ENCODE measurements at regions not wholly inside any gene's neighbourhood (a gene's known extent, or its start where the extent isn't known, plus 50 kb on each side); places are given as distances from the start of the nearest gene placed in this dataset.

- no peak for FAIRE-seq
Measured at GRCh38 chr2:64392529-64392928, 61.4 kb upstream of the LGALSL start.

DNA sequence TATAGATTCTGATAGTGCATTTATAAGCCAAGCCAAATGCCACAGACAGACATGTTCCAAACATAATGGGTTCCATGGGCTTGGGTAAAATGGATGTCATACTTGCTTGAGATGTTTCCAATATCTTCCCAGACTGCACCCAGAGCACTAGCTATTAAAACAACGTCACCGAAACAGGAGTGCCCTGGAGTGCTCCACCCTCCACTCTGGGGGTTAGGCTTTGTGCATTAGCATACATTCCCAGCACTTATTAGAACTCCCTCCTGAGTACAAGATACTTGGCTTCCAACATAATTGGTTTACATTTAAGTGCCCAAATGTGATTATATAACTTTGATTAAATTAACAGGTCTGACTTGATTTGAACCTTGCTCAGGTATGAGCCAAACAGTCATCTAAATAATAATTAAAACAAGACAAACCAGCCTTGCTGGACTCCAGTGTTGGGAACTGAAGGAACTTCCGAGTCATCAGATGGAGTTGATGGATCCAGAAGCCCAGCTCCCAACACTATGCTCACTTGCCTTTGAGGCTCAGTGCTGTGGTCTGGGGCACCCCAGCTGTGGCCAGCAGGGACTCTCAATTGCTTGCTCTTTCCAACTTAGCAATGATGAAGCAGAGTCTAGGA is 60.5 kb upstream of the LGALSL start:
- FAIRE-seq (no peak), DNase-seq (ENCODE audit: extremely low spot score, insufficient read length, low read depth) (no peak)

More at GRCh38 chr2:64392529-64392928, 61.4 kb upstream of the LGALSL start:
- no peak for DNase-seq (ENCODE audit: extremely low spot score, insufficient read length, low read depth)

DNA sequence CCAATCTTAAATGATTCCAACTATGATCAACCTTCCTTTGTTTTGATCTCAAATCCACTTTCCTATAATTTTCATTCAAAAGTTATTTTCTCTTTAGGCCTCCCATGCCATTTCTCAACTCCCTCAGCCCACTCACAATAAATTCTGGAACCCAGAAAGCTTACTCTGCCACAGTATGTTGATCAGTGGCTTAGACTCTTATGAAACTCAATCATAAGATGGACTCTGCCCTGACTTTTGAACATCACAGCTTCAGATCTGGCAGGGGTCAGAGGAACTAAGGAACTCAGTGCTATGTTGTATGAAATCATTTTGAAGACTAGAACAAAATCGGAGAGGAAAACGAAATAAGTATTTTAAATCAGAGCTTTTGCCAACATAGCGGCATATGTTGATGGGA is 59.8 kb upstream of the LGALSL start:
- DNase-seq (ENCODE audit: extremely low spot score, insufficient read length, low read depth) (no peak), FAIRE-seq (no peak)

DNA sequence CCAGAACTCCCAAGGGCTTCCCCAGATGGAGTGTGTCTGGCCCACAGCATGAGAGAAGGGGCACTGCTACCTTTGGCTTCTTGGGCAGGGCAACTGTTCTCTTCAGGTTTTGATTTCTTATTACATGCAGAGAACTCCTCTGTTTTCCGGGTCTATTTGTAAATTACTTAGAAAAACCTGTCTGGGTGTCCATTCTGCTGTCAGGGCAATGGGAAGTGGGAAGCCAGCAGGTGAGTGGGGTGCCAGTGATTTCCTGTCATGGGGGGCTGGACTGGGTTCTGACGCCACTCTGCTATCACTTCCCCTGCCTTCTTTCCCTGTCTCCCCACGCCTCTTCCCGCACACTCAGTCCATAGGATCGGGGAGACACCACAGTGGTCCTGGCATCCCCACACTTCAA is 58.0 kb upstream of the LGALSL start:
- no peak for DNase-seq (ENCODE audit: extremely low spot score, insufficient read length, low read depth)
- no peak for FAIRE-seq

DNA sequence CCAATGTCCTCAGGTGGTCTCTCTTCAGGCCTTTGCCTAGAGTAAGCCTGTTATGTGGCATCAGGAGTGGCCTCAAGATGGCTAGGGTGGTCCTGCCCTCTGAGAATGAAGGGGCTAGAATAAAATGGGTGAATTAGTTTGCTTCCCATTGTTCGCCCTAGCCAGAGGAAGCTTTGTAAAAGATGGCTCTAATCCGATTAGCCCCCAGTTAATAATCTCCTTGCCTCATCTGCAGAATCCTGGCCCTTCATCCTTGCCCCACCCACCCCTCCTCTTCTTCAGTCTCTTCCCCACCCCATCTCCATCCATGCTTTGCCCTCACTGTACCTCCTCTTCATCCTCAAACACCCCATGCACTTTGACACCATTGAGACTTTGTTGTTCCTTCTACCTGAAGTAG is 57.4 kb upstream of the LGALSL start:
- no peak for FAIRE-seq
- no peak for DNase-seq (ENCODE audit: extremely low spot score, insufficient read length, low read depth)

DNA sequence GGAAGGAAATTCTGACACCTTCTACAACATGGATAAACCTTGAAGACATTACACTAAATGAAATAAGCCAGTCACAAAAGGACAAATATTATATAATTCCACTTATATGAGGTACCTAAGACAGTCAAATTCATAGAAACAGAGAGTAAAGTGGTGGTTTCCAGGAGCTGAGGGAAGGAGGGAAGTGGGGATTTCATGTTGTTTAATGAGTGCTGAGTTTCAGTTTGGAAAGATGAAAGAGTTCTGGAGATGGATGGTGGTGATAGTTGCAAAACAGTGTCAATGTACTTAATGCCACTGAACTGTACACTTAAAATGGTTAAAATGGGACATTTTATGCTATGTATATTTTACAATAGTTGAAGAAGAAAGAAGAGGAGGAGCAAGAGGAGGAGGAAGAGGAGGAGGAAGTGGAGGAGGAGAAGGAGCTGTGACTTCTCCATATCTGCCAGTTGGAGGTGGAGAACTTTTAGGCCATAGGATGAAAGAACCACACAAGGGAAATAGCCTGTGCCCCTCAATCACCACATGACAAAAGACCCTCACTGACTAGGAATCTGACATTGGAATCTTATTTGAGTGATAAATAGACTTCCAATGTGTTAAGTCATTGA is 55.3 kb upstream of the LGALSL start:
- no peak for FAIRE-seq

GRCh38 chr2:64399521-64399920 is 54.4 kb upstream of the LGALSL start:
- no peak for FAIRE-seq
- no peak for DNase-seq (ENCODE audit: extremely low spot score, insufficient read length, low read depth)

More for the DNA sequence above, 55.3 kb upstream of the LGALSL start:
- DNase-seq (ENCODE audit: extremely low spot score, insufficient read length, low read depth) = no peak

DNA sequence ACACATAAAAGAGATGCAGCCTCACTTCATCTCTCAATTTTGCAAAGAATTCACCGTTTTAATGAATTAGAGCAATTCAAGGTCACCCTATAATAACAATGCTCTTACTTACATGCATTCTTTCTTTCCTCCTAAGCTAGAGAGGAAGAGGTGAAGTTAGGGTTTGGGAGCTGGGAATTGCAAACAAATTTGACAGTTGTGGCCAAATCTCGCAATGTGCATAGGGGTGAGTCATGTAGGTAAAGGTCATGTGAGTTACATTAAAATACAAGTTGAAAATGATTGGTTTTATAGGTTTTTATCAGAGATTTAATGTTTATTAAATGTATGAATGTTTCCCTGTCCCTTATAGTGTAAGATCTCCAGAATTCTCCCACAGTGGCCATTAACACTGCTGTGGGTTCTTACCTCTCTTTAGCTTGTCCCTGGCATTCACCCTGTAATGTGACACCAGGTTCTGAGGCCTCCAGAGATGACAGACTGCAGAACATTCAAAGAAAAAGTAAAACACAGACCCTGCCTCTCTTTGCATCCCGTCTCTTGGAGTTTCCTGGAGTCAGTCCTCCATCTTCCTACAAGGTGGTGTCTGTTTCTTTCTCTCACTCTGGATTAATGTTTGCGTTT is 53.7 kb upstream of the LGALSL start:
- DNase-seq (ENCODE audit: extremely low spot score, insufficient read length, low read depth) = no peak
- no peak for FAIRE-seq

DNA sequence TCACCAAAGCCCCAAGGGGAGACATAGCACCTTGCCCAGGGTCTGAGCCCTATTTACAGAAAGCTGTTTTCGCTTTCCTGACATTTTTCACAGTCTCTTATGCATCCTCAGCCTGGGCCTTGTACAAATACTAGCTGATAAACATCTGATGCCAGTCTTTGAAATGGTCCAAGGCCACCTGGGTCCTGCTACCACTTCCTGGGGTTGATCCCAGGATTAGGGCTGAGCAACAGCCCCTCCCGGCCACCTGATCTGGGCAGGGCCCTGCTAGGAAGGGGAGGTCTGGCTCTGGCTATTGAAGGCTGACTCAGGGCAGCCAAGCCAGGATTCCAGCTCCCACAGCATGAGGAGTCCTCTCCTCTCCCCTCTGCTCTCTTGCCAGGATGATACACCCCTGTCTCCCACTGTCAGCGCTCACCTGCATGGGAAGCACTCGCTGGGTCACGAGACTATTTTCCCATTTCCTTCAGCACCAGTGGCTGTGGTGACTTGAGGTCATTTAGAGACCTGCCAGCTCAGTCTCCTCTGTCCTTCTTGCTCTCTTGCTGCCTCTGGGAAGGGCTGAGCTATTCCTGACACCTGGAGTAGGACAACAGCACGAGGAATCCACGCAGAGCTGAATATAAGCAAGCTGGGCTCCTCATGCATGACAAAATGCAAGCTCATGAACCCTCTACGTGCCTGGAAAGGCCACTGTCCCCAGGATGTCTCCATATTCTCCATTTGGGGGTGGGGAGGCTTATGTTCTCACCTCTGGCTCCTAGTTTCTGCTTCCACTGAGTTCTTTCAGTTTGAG is 53.0 kb upstream of the LGALSL start:
- DNase-seq (ENCODE audit: extremely low spot score, insufficient read length, low read depth) = no peak

GRCh38 chr2:64401529-64401880 is 52.5 kb upstream of the LGALSL start:
- FAIRE-seq = no peak
- no peak for DNase-seq (ENCODE audit: extremely low spot score, insufficient read length, low read depth)

More for the DNA sequence above, 53.0 kb upstream of the LGALSL start:
- no peak for FAIRE-seq

DNA sequence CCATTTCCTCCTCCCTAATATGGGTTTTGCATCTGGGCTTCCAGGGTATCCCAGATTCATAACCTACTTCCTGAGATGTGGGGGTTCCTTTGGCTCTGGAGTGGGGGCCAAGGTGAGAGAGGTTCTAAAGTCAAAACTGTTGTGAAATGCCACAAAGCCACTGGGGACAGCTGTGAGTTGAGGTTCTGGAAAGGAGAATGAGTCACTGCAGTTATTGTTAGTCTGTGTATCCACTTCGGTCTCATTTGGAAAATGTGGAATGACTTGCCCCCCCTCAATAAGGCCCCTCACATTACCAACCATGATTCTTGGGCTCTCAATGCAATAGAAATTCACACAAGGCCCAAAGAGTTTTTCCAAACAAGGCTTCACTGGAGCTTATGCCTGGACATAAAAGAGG is 51.1 kb upstream of the LGALSL start:
- FAIRE-seq (no peak), DNase-seq (ENCODE audit: extremely low spot score, insufficient read length, low read depth) (no peak)

DNA sequence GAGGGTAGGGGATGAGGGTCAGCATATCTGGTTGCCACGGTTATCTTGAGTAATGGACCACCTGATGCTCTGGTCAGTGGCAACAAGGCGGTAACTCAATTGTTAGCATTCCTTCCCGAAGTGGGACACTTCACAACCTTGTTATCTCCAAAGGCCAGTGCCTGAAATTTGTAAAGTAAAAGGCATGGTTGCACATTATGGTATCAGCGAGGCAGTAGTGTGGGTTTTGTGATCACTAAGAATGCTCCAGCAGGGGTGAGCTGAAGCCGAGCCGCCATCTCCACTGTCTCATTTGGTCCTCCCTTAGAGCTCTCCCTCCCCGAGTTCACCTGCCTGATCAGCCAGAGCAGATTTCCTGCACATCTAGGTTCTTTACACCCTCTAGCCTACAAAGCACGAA is 50.5 kb upstream of the LGALSL start:
- FAIRE-seq (no peak), DNase-seq (ENCODE audit: extremely low spot score, insufficient read length, low read depth) (no peak)

- DNase-seq (ENCODE audit: extremely low spot score, insufficient read length, low read depth) = no peak
- no peak for FAIRE-seq
Measured at GRCh38 chr2:64404002-64404731, 49.8 kb upstream of the LGALSL start.
